GM18517 (cell line): ENCODE measurements at regions not wholly inside any gene's neighbourhood (a gene's known extent, or its start where the extent isn't known, plus 50 kb on each side); places are given as distances from the start of the nearest gene placed in this dataset.

Experiments used
- ATAC-seq: cut with Tn5 transposase; IDR thresholded peaks from one replicate; pipeline ENCODE4 v1.9.1; 2021; ENCODE audit warnings: mild to moderate bottlenecking, moderate library complexity; ENCODE audit not compliant: unreplicated experiment

- ATAC-seq, result no peak
Observed at GRCh38 chr9:107759009-107759822, 269.6 kb upstream of the KLF4 start.

- ATAC-seq, result no peak
Observed at GRCh38 chr9:107756091-107756490, 266.5 kb upstream of the KLF4 start.

- no peak for ATAC-seq
Observed at GRCh38 chr9:107755246-107755645, 265.7 kb upstream of the KLF4 start.

GRCh38 chr9:107751567-107752210 lies 262.1 kb upstream of the KLF4 start:
- ATAC-seq, result peak; percentile 88

- ATAC-seq, result no peak
Observed at GRCh38 chr9:107750741-107751566, 261.4 kb upstream of the KLF4 start.

GRCh38 chr9:107749787-107750444 lies 260.3 kb upstream of the KLF4 start:
- no peak for ATAC-seq

- no peak for ATAC-seq
Observed at GRCh38 chr9:107744873-107745272, 255.3 kb upstream of the KLF4 start.

GRCh38 chr9:107742531-107743309 lies 253.2 kb upstream of the KLF4 start:
- no peak for ATAC-seq

- ATAC-seq, result no peak
Observed at GRCh38 chr9:107740088-107740980, 250.8 kb upstream of the KLF4 start.

GRCh38 chr9:107739601-107740082 lies 250.1 kb upstream of the KLF4 start:
- ATAC-seq, result no peak

GRCh38 chr9:107738789-107739188 lies 249.2 kb upstream of the KLF4 start:
- ATAC-seq, result no peak

- ATAC-seq, result no peak
Observed at GRCh38 chr9:107737987-107738743, 248.6 kb upstream of the KLF4 start.

GRCh38 chr9:107737610-107737986 lies 248.0 kb upstream of the KLF4 start:
- ATAC-seq, result no peak

GRCh38 chr9:107735821-107736220 lies 246.3 kb upstream of the KLF4 start:
- no peak for ATAC-seq

- ATAC-seq, result no peak
Observed at GRCh38 chr9:107734256-107735013, 244.9 kb upstream of the KLF4 start.

GRCh38 chr9:107733523-107733894 lies 243.9 kb upstream of the KLF4 start:
- no peak for ATAC-seq

GRCh38 chr9:107732781-107733522 lies 243.4 kb upstream of the KLF4 start:
- no peak for ATAC-seq
